Prostate gland (tissue), 2 donors: ENCODE measurements at regions not wholly inside any gene's neighbourhood (a gene's known extent, or its start where the extent isn't known, plus 50 kb on each side); places are given as distances from the start of the nearest gene placed in this dataset.

Experiments
- POLR2A ChIP-seq: fragments of 450-650 bp; IDR thresholded peaks from one replicate; pipeline ENCODE4 v1.6.1; 2016; ENCODE audit warnings: antibody characterized with exemption, mild to moderate bottlenecking
- POLR2AphosphoS5 ChIP-seq: sonication (generic); formaldehyde crosslinking; IDR thresholded peaks from one replicate; pipeline ENCODE4 v1.6.1; 2017; ENCODE audit warnings: antibody characterized with exemption
- TF ChIP-seq, protein P1 (sequence below), 4 experiments: fragments of 200-600 bp in 2 of 4; fragments of 450-650 bp in 2 of 4; sonication (generic) in 2 of 4; IDR thresholded peaks; 1 replicate in 3 of 4; 2 replicates in 1 of 4; pipeline ENCODE4 v1.5.1; 2016 to 2019; ENCODE audit warnings: antibody characterized with exemption in 4 of 4, mild to moderate bottlenecking in 2 of 4, moderate library complexity in 2 of 4

DNA sequence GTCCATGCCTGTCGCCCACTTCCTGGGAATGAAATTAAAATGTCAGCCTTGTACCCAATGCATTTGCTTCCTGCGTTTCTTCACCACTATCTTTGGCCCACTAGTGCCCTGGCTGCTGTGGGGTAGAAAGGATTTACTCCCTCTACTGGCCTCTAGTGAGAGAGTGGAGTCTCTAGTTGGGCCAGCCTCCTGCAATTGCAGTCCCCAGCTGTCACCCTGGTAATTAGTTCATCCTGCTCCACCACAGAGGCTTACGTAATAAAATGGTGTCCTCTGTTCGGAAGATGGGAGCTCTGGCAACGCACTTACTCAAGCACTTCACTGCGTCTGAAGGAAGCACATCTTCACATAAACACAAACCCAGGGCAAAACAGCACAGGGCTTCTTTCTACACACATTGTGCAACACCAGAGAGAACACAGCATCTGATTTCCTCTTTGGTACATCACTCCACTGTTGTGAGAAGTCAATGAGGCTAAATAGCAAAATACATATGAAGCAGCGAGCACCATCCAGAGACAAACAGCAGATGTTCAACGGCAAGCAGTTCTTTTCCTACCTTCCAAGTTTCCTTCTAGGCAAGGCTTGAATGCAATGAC, 274.6 kb downstream of the LRATD1 start:
- TF ChIP-seq POLR2A (no peak), POLR2AphosphoS5 (no peak)
- TF ChIP-seq, protein P1, sequence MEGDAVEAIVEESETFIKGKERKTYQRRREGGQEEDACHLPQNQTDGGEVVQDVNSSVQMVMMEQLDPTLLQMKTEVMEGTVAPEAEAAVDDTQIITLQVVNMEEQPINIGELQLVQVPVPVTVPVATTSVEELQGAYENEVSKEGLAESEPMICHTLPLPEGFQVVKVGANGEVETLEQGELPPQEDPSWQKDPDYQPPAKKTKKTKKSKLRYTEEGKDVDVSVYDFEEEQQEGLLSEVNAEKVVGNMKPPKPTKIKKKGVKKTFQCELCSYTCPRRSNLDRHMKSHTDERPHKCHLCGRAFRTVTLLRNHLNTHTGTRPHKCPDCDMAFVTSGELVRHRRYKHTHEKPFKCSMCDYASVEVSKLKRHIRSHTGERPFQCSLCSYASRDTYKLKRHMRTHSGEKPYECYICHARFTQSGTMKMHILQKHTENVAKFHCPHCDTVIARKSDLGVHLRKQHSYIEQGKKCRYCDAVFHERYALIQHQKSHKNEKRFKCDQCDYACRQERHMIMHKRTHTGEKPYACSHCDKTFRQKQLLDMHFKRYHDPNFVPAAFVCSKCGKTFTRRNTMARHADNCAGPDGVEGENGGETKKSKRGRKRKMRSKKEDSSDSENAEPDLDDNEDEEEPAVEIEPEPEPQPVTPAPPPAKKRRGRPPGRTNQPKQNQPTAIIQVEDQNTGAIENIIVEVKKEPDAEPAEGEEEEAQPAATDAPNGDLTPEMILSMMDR (IDR thresholded peaks at IDR 0.05) = no peak
